ENCODE measurements at regions not wholly inside any gene's neighbourhood (a gene's known extent, or its start where the extent isn't known, plus 50 kb on each side); places are given as distances from the start of the nearest gene placed in this dataset.

- TF ChIP-seq CTCF (IDR thresholded peaks at IDR 0.05; ENCODE audit: insufficient read depth, low read length) (no peak), POLR2AphosphoS5 (IDR thresholded peaks at IDR 0.05; ENCODE audit: low read depth) (no peak), REST (IDR thresholded peaks at IDR 0.05; ENCODE audit: insufficient replicate concordance, low read depth) (no peak)
These were observed 189.1 kb upstream of the POU3F1 start for GRCh38 chr1:38235705-38236104.

All from HL-60 (cell line).